HepG2 (cell line): ENCODE measurements at regions not wholly inside any gene's neighbourhood (a gene's known extent, or its start where the extent isn't known, plus 50 kb on each side); places are given as distances from the start of the nearest gene placed in this dataset.

ENCODE experiments used
- ATAC-seq: fragments of 200-7000 bp; cut with Tn5 transposase; 3 replicates; pipeline ENCODE4 v1.9.1; 2020; ENCODE audit warnings: mild to moderate bottlenecking, moderate library complexity
- BruUV-seq: library from RNA; stranded (reverse); fragments of 400-500 nt; replicated peaks from 2 replicates; lab custom pipeline; 2021; lab: Mats Ljungman, UMichigan
- CTCF ChIA-PET: fragments of 300-600 bp; formaldehyde crosslinking; extraction: SDS; loops from one replicate; lab custom pipeline; 2021; ENCODE audit warnings: low total read pairs, inconsistent platforms, low intra/inter-chr PET ratio; lab: Yijun Ruan, JAX
- POLR2A ChIA-PET: fragments of 350-600 bp; sonication (Branson Sonifier 250); formaldehyde crosslinking; loops from one replicate; lab custom pipeline; 2020; ENCODE audit warnings: antibody characterized with exemption, inconsistent platforms; lab: Yijun Ruan, JAX
- DNase-seq: peaks from one replicate; pipeline ENCODE4 v3.0.0-alpha.2; 2015; ENCODE audit warnings: low spot score
- FAIRE-seq: peaks from 3 replicates; lab custom pipeline; 2011; peaks lifted over from hg19 to GRCh38; lab: Jason Lieb, UNC
- H2AFZ ChIP-seq: one replicate; pipeline ENCODE4 v1.6.1; 2011; ENCODE audit warnings: low read length, inconsistent platforms
- H3K27ac ChIP-seq: fragments of 300-600 bp; 3 replicates; pipeline ENCODE4 v1.8.0; 2011; ENCODE audit warnings: mixed run types, mild to moderate bottlenecking, mixed read lengths, low read length, inconsistent platforms; ENCODE audit not compliant: insufficient read depth; ENCODE audit errors: extremely low read length
- H3K27me3 ChIP-seq, 2 experiments: fragments of 200-600 bp in 1 of 2; 2 replicates in 1 of 2; 3 replicates in 1 of 2; pipeline versions ENCODE4 v1.6.0 to v1.8.0; 2011; ENCODE audit warnings: low read length in 2 of 2, mild to moderate bottlenecking in 2 of 2, moderate library complexity in 2 of 2, inconsistent platforms in 1 of 2; ENCODE audit not compliant: insufficient read depth in 2 of 2, control insufficient read depth in 1 of 2
- H3K36me3 ChIP-seq, 2 experiments: fragments of 200-600 bp in 1 of 2; replicated peaks in 1 of 2; 2 replicates in 1 of 2; 3 replicates in 1 of 2; pipeline versions ENCODE4 v1.5.1 to v1.8.0; 2011; ENCODE audit warnings: low read length in 2 of 2, inconsistent platforms in 1 of 2; ENCODE audit not compliant: insufficient read depth in 2 of 2, control insufficient read depth in 1 of 2
- H3K4me1 ChIP-seq: 2 replicates; pipeline ENCODE4 v1.5.1; 2012; ENCODE audit warnings: low read length, inconsistent platforms; ENCODE audit not compliant: insufficient read depth
- H3K4me2 ChIP-seq: 2 replicates; pipeline ENCODE4 v1.6.0; 2011; ENCODE audit warnings: low read depth, low read length, inconsistent platforms
- H3K4me3 ChIP-seq, 3 experiments: fragments of 200-600 bp in 1 of 3; sonication (generic), shearing (Covaris generic) in 1 of 3; replicated peaks in 1 of 3; 2 replicates each; pipeline ENCODE4 v1.5.1; 2011 to 2016; ENCODE audit warnings: low read length in 3 of 3, inconsistent platforms in 2 of 3, low read depth in 2 of 3, mild to moderate bottlenecking in 2 of 3, control low read depth in 1 of 3, mixed read lengths in 1 of 3; ENCODE audit not compliant: insufficient read depth in 1 of 3
- H3K79me2 ChIP-seq: one replicate; pipeline ENCODE4 v1.6.1; 2011; ENCODE audit warnings: low read length, inconsistent platforms; ENCODE audit not compliant: insufficient read depth
- H3K9ac ChIP-seq: 2 replicates; pipeline ENCODE4 v1.6.0; 2011; ENCODE audit warnings: mild to moderate bottlenecking, low read depth, low read length, inconsistent platforms; ENCODE audit not compliant: insufficient read depth
- H3K9me3 ChIP-seq: 2 replicates; pipeline ENCODE4 v1.5.1; 2012; ENCODE audit warnings: mild to moderate bottlenecking, low read length
- H4K20me1 ChIP-seq: 2 replicates; pipeline ENCODE4 v1.6.0; 2011; ENCODE audit warnings: inconsistent platforms, mild to moderate bottlenecking, low read length, moderate library complexity; ENCODE audit not compliant: insufficient read depth
- DNMT3B ChIP-seq: conservative IDR thresholded peaks from 2 replicates; pipeline ENCODE4 v1.6.1; 2016; ENCODE audit warnings: missing biosample characterization, control low read depth
- FOXK1 ChIP-seq: sonication (generic); formaldehyde crosslinking; IDR thresholded peaks from 2 replicates; pipeline ENCODE4 v1.4.0; 2020; ENCODE audit warnings: low read depth, missing genetic modification reagents, borderline replicate concordance
- FOXK2 ChIP-seq: fragments of 450-650 bp; IDR thresholded peaks from 2 replicates; pipeline ENCODE4 v1.6.1; 2016
- GTF3A ChIP-seq: sonication (generic); formaldehyde crosslinking; conservative IDR thresholded peaks from 2 replicates; pipeline ENCODE4 v1.4.0; 2020; ENCODE audit warnings: mild to moderate bottlenecking, missing genetic modification reagents
- KLF11 ChIP-seq: IDR thresholded peaks from 2 replicates; pipeline ENCODE4 v1.6.1; 2016; ENCODE audit warnings: missing compliant biosample characterization
- RCOR2 ChIP-seq: IDR thresholded peaks from 2 replicates; pipeline ENCODE4 v1.6.1; 2016; ENCODE audit warnings: missing biosample characterization, missing genetic modification reagents
- SALL2 ChIP-seq: sonication (generic); formaldehyde crosslinking; IDR thresholded peaks from 2 replicates; pipeline ENCODE4 v1.8.1; 2023; ENCODE audit warnings: mild to moderate bottlenecking, missing genetic modification reagents, inconsistent platforms
- SRSF9 ChIP-seq: fragments of 200-400 bp; formaldehyde crosslinking; IDR thresholded peaks from 2 replicates; pipeline ENCODE4 v1.6.1; 2018; ENCODE audit warnings: borderline replicate concordance, mild to moderate bottlenecking, low read depth, low read length; ENCODE audit not compliant: insufficient read depth, poor library complexity, severe bottlenecking
- ZBTB38 ChIP-seq: sonication (generic); formaldehyde crosslinking; IDR thresholded peaks from 2 replicates; pipeline ENCODE4 v1.5.1; 2020; ENCODE audit warnings: mild to moderate bottlenecking, missing genetic modification reagents
- ZMYM4 ChIP-seq: sonication (generic); formaldehyde crosslinking; IDR thresholded peaks from 2 replicates; pipeline ENCODE4 v1.8.1; 2023; ENCODE audit warnings: mild to moderate bottlenecking, missing genetic modification reagents
- ZNF441 ChIP-seq: sonication (generic); formaldehyde crosslinking; IDR thresholded peaks from 2 replicates; pipeline ENCODE4 v1.7.0; 2021; ENCODE audit warnings: missing genetic modification reagents, borderline replicate concordance
- WGBS: methylation state at CpG from one replicate; pipeline ENCODE4 v1.1.6; 2017; ENCODE audit warnings: low lambda C conversion rate; 5-methylcytosine and 5-hydroxymethylcytosine counted together
- in situ Hi-C: cut with HindIII; loops from 2 replicates; pipeline ENCODE4 v1.10.0; 2017; ENCODE audit warnings: low pct_unique_long_range_greater_than_20kb; ENCODE audit not compliant: extremely low pct_ligation_motif_present
- intact Hi-C: fragments of 100-400 bp; cut with micrococcal nuclease; formaldehyde crosslinking; loops from one replicate; pipeline ENCODE4 v1.10.0; 2022; ENCODE audit not compliant: unreplicated experiment
- TF ChIP-seq, protein P1 (sequence below), 2 experiments: fragments of 450-650 bp in 1 of 2; sonication (generic) in 1 of 2; formaldehyde crosslinking; IDR thresholded peaks; 2 replicates each; pipeline versions ENCODE4 v1.5.0 to v1.8.0; 2020 to 2022; ENCODE audit warnings: mild to moderate bottlenecking in 1 of 2, missing genetic modification reagents in 1 of 2
- TF ChIP-seq, protein P2 (sequence below): sonication (generic); formaldehyde crosslinking; IDR thresholded peaks from 2 replicates; pipeline ENCODE4 v1.4.0; 2020; ENCODE audit warnings: mild to moderate bottlenecking, missing genetic modification reagents, borderline replicate concordance
- TF ChIP-seq, protein P3 (sequence below): sonication (generic); formaldehyde crosslinking; IDR thresholded peaks from 2 replicates; pipeline ENCODE4 v1.4.0; 2020; ENCODE audit warnings: missing genetic modification reagents
- TF ChIP-seq, protein P4 (sequence below): sonication (generic); formaldehyde crosslinking; IDR thresholded peaks from 2 replicates; pipeline ENCODE4 v1.4.0; 2020; ENCODE audit warnings: missing genetic modification reagents

DNA sequence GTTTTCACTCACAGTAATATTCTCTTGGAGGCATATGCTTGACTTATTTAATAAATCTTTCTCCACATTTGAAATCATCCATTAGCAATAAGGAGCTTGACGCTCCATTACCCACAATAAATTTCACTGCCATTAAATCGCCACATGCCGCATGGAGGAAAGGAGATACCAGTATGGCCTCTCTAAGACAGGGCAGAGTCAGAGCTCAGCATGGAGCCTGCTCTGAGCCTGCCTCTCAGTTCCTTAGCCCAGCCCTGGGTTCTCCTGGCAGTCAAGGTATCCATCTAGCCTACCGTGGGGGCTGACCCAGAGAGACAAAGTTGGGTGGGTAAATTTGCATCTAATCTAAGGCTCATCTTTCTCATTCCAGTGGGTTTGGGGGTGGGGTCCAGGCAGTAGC is 80.3 kb upstream of the CES5A start:
- no peaks in the 10 kb centered on the region for H3K4me1 ChIP-seq
- H3K27ac ChIP-seq = no peak overlapping the region
- in situ Hi-C loops (no loop called here), intact Hi-C loops (no loop called here)
- ATAC-seq (no peak), DNase-seq (no peak), FAIRE-seq (no peak)
- no peaks in the 10 kb centered on the region for H4K20me1 ChIP-seq
- no peak overlapping the region for H3K4me3 ChIP-seq
- no peak overlapping the region for H2AFZ ChIP-seq
- no peak overlapping the region for H3K9ac ChIP-seq
- no peaks in the 10 kb centered on the region for H3K36me3 ChIP-seq
- H3K9me3 ChIP-seq = no peaks in the 10 kb centered on the region
- POLR2A ChIA-PET = no interaction called here
- CTCF ChIA-PET = no interaction called here
- WGBS = 49% methylated on average over 4 of the region's 4 CpGs
- H3K4me2 ChIP-seq = no peak overlapping the region
- no TSS peak for BruUV-seq
- no peaks in the 10 kb centered on the region for H3K79me2 ChIP-seq
- H3K27me3 ChIP-seq = no peaks in the 10 kb centered on the region; a peak in 1 of 5 replicates
- no peak for TF ChIP-seq DNMT3B
- TF ChIP-seq, protein P1, sequence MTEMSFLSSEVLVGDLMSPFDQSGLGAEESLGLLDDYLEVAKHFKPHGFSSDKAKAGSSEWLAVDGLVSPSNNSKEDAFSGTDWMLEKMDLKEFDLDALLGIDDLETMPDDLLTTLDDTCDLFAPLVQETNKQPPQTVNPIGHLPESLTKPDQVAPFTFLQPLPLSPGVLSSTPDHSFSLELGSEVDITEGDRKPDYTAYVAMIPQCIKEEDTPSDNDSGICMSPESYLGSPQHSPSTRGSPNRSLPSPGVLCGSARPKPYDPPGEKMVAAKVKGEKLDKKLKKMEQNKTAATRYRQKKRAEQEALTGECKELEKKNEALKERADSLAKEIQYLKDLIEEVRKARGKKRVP (CRISPR knock-in tag; IDR thresholded peaks at IDR 0.05) = no peak
- TF ChIP-seq, protein P2, sequence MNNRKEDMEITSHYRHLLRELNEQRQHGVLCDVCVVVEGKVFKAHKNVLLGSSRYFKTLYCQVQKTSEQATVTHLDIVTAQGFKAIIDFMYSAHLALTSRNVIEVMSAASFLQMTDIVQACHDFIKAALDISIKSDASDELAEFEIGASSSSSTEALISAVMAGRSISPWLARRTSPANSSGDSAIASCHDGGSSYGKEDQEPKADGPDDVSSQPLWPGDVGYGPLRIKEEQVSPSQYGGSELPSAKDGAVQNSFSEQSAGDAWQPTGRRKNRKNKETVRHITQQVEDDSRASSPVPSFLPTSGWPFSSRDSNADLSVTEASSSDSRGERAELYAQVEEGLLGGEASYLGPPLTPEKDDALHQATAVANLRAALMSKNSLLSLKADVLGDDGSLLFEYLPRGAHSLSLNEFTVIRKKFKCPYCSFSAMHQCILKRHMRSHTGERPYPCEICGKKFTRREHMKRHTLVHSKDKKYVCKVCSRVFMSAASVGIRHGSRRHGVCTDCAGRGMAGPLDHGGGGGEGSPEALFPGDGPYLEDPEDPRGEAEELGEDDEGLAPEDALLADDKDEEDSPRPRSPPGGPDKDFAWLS = no peak
- TF ChIP-seq FOXK2 = no peak
- TF ChIP-seq KLF11 = no peak
- no peak for TF ChIP-seq ZMYM4 (CRISPR knock-in tag)
- TF ChIP-seq, protein P3, sequence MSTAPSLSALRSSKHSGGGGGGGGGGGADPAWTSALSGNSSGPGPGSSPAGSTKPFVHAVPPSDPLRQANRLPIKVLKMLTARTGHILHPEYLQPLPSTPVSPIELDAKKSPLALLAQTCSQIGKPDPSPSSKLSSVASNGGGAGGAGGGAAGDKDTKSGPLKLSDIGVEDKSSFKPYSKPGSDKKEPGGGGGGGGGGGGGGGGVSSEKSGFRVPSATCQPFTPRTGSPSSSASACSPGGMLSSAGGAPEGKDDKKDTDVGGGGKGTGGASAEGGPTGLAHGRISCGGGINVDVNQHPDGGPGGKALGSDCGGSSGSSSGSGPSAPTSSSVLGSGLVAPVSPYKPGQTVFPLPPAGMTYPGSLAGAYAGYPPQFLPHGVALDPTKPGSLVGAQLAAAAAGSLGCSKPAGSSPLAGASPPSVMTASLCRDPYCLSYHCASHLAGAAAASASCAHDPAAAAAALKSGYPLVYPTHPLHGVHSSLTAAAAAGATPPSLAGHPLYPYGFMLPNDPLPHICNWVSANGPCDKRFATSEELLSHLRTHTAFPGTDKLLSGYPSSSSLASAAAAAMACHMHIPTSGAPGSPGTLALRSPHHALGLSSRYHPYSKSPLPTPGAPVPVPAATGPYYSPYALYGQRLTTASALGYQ (CRISPR knock-in tag) = no peak
- TF ChIP-seq ZBTB38 (CRISPR knock-in tag) = no peak
- TF ChIP-seq RCOR2 (CRISPR knock-in tag) = no peak
- no peak for TF ChIP-seq GTF3A (CRISPR knock-in tag)
- TF ChIP-seq, protein P4, sequence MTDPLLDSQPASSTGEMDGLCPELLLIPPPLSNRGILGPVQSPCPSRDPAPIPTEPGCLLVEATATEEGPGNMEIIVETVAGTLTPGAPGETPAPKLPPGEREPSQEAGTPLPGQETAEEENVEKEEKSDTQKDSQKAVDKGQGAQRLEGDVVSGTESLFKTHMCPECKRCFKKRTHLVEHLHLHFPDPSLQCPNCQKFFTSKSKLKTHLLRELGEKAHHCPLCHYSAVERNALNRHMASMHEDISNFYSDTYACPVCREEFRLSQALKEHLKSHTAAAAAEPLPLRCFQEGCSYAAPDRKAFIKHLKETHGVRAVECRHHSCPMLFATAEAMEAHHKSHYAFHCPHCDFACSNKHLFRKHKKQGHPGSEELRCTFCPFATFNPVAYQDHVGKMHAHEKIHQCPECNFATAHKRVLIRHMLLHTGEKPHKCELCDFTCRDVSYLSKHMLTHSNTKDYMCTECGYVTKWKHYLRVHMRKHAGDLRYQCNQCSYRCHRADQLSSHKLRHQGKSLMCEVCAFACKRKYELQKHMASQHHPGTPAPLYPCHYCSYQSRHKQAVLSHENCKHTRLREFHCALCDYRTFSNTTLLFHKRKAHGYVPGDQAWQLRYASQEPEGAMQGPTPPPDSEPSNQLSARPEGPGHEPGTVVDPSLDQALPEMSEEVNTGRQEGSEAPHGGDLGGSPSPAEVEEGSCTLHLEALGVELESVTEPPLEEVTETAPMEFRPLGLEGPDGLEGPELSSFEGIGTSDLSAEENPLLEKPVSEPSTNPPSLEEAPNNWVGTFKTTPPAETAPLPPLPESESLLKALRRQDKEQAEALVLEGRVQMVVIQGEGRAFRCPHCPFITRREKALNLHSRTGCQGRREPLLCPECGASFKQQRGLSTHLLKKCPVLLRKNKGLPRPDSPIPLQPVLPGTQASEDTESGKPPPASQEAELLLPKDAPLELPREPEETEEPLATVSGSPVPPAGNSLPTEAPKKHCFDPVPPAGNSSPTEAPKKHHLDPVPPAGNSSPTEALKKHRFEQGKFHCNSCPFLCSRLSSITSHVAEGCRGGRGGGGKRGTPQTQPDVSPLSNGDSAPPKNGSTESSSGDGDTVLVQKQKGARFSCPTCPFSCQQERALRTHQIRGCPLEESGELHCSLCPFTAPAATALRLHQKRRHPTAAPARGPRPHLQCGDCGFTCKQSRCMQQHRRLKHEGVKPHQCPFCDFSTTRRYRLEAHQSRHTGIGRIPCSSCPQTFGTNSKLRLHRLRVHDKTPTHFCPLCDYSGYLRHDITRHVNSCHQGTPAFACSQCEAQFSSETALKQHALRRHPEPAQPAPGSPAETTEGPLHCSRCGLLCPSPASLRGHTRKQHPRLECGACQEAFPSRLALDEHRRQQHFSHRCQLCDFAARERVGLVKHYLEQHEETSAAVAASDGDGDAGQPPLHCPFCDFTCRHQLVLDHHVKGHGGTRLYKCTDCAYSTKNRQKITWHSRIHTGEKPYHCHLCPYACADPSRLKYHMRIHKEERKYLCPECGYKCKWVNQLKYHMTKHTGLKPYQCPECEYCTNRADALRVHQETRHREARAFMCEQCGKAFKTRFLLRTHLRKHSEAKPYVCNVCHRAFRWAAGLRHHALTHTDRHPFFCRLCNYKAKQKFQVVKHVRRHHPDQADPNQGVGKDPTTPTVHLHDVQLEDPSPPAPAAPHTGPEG = no peak
- no peak for TF ChIP-seq ZNF441 (CRISPR knock-in tag)
- no peak for TF ChIP-seq SALL2 (CRISPR knock-in tag)
- no peak for TF ChIP-seq SRSF9
- TF ChIP-seq FOXK1 = no peak
